PC-3 (cell line): ENCODE measurements at regions not wholly inside any gene's neighbourhood (a gene's known extent, or its start where the extent isn't known, plus 50 kb on each side); places are given as distances from the start of the nearest gene placed in this dataset.

Experiments used
- ATAC-seq: fragments of 200-7000 bp; cut with Tn5 transposase; 2 replicates; pipeline ENCODE4 v1.9.1; 2020; ENCODE audit warnings: mild to moderate bottlenecking, moderate library complexity
- BruUV-seq: library from RNA; stranded (reverse); fragments of 400-500 nt; replicated peaks from 2 replicates; lab custom pipeline; 2021; lab: Mats Ljungman, UMichigan
- CTCF ChIA-PET: fragments of 300-600 bp; sonication (Branson Sonifier 250); formaldehyde crosslinking; loops from one replicate; lab custom pipeline; 2022; ENCODE audit warnings: antibody characterized with exemption; lab: Charles Lee
- POLR2A ChIA-PET: fragments of 300-600 bp; sonication (Branson Sonifier 250); formaldehyde crosslinking; loops from one replicate; lab custom pipeline; 2022; ENCODE audit warnings: antibody characterized with exemption; ENCODE audit not compliant: unreplicated experiment; lab: Charles Lee
- DNase-seq: peaks from one replicate; pipeline ENCODE4 v3.0.0-alpha.2; 2015
- H2AFZ ChIP-seq: fragments of 300-600 bp; sonication (generic); 2 replicates; pipeline ENCODE4 v1.6.0; 2016; ENCODE audit warnings: antibody characterized with exemption, low read length
- H3F3A ChIP-seq: fragments of 300-600 bp; sonication (generic); one replicate; pipeline ENCODE4 v1.6.0; 2017; ENCODE audit warnings: antibody characterized with exemption, low read length, control low read depth, mild to moderate bottlenecking; ENCODE audit not compliant: unreplicated experiment
- H3K27ac ChIP-seq: fragments of 300-600 bp; sonication (generic); 2 replicates; pipeline ENCODE4 v1.5.1; 2016; ENCODE audit warnings: mild to moderate bottlenecking, low read length
- H3K27me3 ChIP-seq: fragments of 300-600 bp; sonication (generic); 2 replicates; pipeline ENCODE4 v1.6.1; 2016; ENCODE audit warnings: low read length, mixed read lengths
- H3K36me3 ChIP-seq: fragments of 300-600 bp; sonication (generic); 2 replicates; pipeline ENCODE4 v1.6.1; 2016; ENCODE audit warnings: low read depth, mixed run types, low read length, mixed read lengths
- H3K4me1 ChIP-seq: fragments of 300-600 bp; sonication (generic); 2 replicates; pipeline ENCODE4 v1.5.1; 2016; ENCODE audit warnings: low read length; ENCODE audit not compliant: insufficient read depth
- H3K4me2 ChIP-seq: fragments of 300-600 bp; sonication (generic); 2 replicates; pipeline ENCODE4 v1.6.0; 2016; ENCODE audit warnings: low read length
- H3K4me3 ChIP-seq: fragments of 300-600 bp; sonication (generic); 2 replicates; pipeline ENCODE4 v1.5.1; 2016; ENCODE audit warnings: mild to moderate bottlenecking, low read length, mixed read lengths
- H3K79me2 ChIP-seq: fragments of 300-600 bp; sonication (generic); 2 replicates; pipeline ENCODE4 v1.6.1; 2017; ENCODE audit warnings: low read length, mixed read lengths
- H3K9ac ChIP-seq: fragments of 300-600 bp; sonication (generic); 2 replicates; pipeline ENCODE4 v1.6.0; 2016; ENCODE audit warnings: mild to moderate bottlenecking, low read length
- H3K9me2 ChIP-seq: fragments of 300-600 bp; sonication (generic); replicated peaks from 2 replicates; pipeline ENCODE4 v1.6.1; 2016; ENCODE audit warnings: mixed run types, low read length, mixed read lengths
- H3K9me3 ChIP-seq: fragments of 300-600 bp; sonication (generic); 2 replicates; pipeline ENCODE4 v1.6.1; 2016; ENCODE audit warnings: low read length, mixed read lengths
- H4K20me1 ChIP-seq: fragments of 300-600 bp; sonication (generic); 2 replicates; pipeline ENCODE4 v1.6.1; 2016; ENCODE audit warnings: low read length, mixed read lengths
- CTCF ChIP-seq: fragments of 300-600 bp; sonication (generic); conservative IDR thresholded peaks from 2 replicates; pipeline ENCODE4 v1.5.1; 2017; ENCODE audit warnings: antibody characterized with exemption, low read depth, mild to moderate bottlenecking, low read length
- EZH2 ChIP-seq: fragments of 300-600 bp; sonication (generic); IDR thresholded peaks from one replicate; pipeline ENCODE4 v1.6.1; 2017; ENCODE audit warnings: antibody characterized with exemption, mild to moderate bottlenecking, low read length; ENCODE audit not compliant: unreplicated experiment
- EZH2phosphoT487 ChIP-seq: fragments of 300-600 bp; sonication (generic); IDR thresholded peaks from 2 replicates; pipeline ENCODE4 v1.6.1; 2018; ENCODE audit warnings: mild to moderate bottlenecking, antibody characterized with exemption, low read length, borderline replicate concordance
- intact Hi-C: fragments of 100-400 bp; cut with micrococcal nuclease; formaldehyde crosslinking; loops from 2 replicates; pipeline ENCODE4 v1.9.0; 2023

GRCh38 chr2:2902547-2903281 lies 474.9 kb downstream of the EIPR1 start:
- ATAC-seq (no peak), DNase-seq (no peak)
- CTCF ChIA-PET, result no interaction called here

GRCh38 chr2:2901384-2902345 lies 476.0 kb downstream of the EIPR1 start:
- TF ChIP-seq EZH2phosphoT487 (no peak), EZH2 (no peak), CTCF (no peak)

More at GRCh38 chr2:2902547-2903281, 474.9 kb downstream of the EIPR1 start:
- Histone ChIP-seq H3K27ac (no peak overlapping the region), H3K27me3 (peaks cover 30% of the 10 kb centered on the region), H3K4me3 (no peak overlapping the region), H3K36me3 (no peaks in the 10 kb centered on the region), H3K4me1 (no peaks in the 10 kb centered on the region), H3K9me3 (no peaks in the 10 kb centered on the region), H3K4me2 (no peak overlapping the region), H3F3A (no peaks in the 10 kb centered on the region), H3K9me2 (no peaks in the 10 kb centered on the region), H3K9ac (no peak overlapping the region), H3K79me2 (no peaks in the 10 kb centered on the region), H2AFZ (no peak overlapping the region), H4K20me1 (no peaks in the 10 kb centered on the region)
- no TSS peak for BruUV-seq
- POLR2A ChIA-PET, result no interaction called here
- TF ChIP-seq EZH2phosphoT487, result no peak
- no peak for TF ChIP-seq CTCF
- no peak for TF ChIP-seq EZH2
- intact Hi-C loops, result no loop called here

More at GRCh38 chr2:2901384-2902345, 476.0 kb downstream of the EIPR1 start:
- Histone ChIP-seq H3F3A (no peaks in the 10 kb centered on the region), H3K36me3 (no peaks in the 10 kb centered on the region), H3K9me3 (no peaks in the 10 kb centered on the region), H4K20me1 (no peaks in the 10 kb centered on the region), H3K27ac (no peak overlapping the region), H3K27me3 (peaks cover 31% of the 10 kb centered on the region), H3K9ac (no peak overlapping the region), H3K4me2 (no peak overlapping the region), H3K79me2 (no peaks in the 10 kb centered on the region), H2AFZ (no peak overlapping the region), H3K4me3 (no peak overlapping the region), H3K9me2 (no peaks in the 10 kb centered on the region), H3K4me1 (no peaks in the 10 kb centered on the region)
- POLR2A ChIA-PET, result no interaction called here
- intact Hi-C loops, result no loop called here
- DNase-seq, result no peak
- no TSS peak for BruUV-seq
- no peak for ATAC-seq
- CTCF ChIA-PET, result no interaction called here
